Heart left ventricle (tissue), 16 donors: ENCODE measurements at regions not wholly inside any gene's neighbourhood (a gene's known extent, or its start where the extent isn't known, plus 50 kb on each side); places are given as distances from the start of the nearest gene placed in this dataset.

Source experiments
- ATAC-seq, 4 donors: fragments of 200-7000 bp; cut with Tn5 transposase; one replicate each; pipeline ENCODE4 v1.9.1; 2020 to 2022; ENCODE audit warnings: moderate library complexity in 4 of 4, mild to moderate bottlenecking in 3 of 4, moderate number of reproducible peaks in 1 of 4
- DNase-seq, 5 donors: peaks; one replicate each; pipeline ENCODE4 v3.0.0-alpha.2; 2020
- H3K27ac ChIP-seq, 12 donors: fragments of 200-600 bp; sonication (generic) in 4 of 12; one replicate each; pipeline versions ENCODE4 v1.5.0 to v1.8.0; 2016 to 2022; ENCODE audit warnings: mild to moderate bottlenecking in 2 of 12
- H3K27me3 ChIP-seq, 9 donors: fragments of 200-600 bp; sonication (generic) in 2 of 9; one replicate each; pipeline versions ENCODE4 v1.5.1 to v1.8.0; 2016 to 2022; ENCODE audit warnings: mild to moderate bottlenecking in 3 of 9
- H3K36me3 ChIP-seq, 9 donors: fragments of 200-600 bp; sonication (generic) in 2 of 9; one replicate each; pipeline versions ENCODE4 v1.5.0 to v1.8.0; 2018 to 2022; ENCODE audit warnings: mild to moderate bottlenecking in 2 of 9
- H3K4me1 ChIP-seq, 12 donors: fragments of 200-600 bp; sonication (generic) in 4 of 12; one replicate each; pipeline versions ENCODE4 v1.5.0 to v1.8.0; 2016 to 2022; ENCODE audit warnings: mild to moderate bottlenecking in 3 of 12
- H3K4me3 ChIP-seq, 12 donors: fragments of 200-600 bp; sonication (generic) in 4 of 12; one replicate each; pipeline versions ENCODE4 v1.5.0 to v1.8.0; 2017 to 2022; ENCODE audit warnings: mild to moderate bottlenecking in 9 of 12, moderate library complexity in 4 of 12
- H3K9me3 ChIP-seq, 12 donors: fragments of 200-600 bp; sonication (generic) in 4 of 12; one replicate each; pipeline versions ENCODE4 v1.5.0 to v1.8.0; 2016 to 2022; ENCODE audit warnings: mild to moderate bottlenecking in 1 of 12
- POLR2A ChIP-seq, 2 donors: fragments of 450-650 bp; IDR thresholded peaks; one replicate each; pipeline ENCODE4 v1.6.1; 2017; ENCODE audit warnings: antibody characterized with exemption in 2 of 2, mild to moderate bottlenecking in 2 of 2, moderate library complexity in 2 of 2
- WGBS, 4 donors: extraction: QIAGEN DNeasy Blood & Tissue Kit in 2 of 4; methylation state at CpG; one replicate each; pipeline versions ENCODE4 v1.1.5 to v1.1.7; 2013 to 2018; 5-methylcytosine and 5-hydroxymethylcytosine counted together
- intact Hi-C, 10 donors: fragments of 100-400 bp; cut with DNase I; formaldehyde crosslinking; loops; one replicate each; pipeline versions ENCODE4 v1.11.1 to v1.14.2; 2022
- TF ChIP-seq, protein P1 (sequence below), 12 donors: fragments of 200-600 bp; sonication (generic) in 4 of 12; IDR thresholded peaks; one replicate each; pipeline versions ENCODE4 v1.5.0 to v1.8.0; 2018 to 2022; ENCODE audit warnings: antibody characterized with exemption in 12 of 12, mild to moderate bottlenecking in 5 of 12
- donor health status: ischemic (EF 13 %, LVEDD 7.1; RV severe dilation, severe dysfunction).
- donor health status: healthy with polysubstance abuse.
- donor health status: DM: no; HTN: yes; CAD: no.
- donor health status: DM: no; HTN: no; CAD: no.
- donor health status: ischemic (EF 25% LVEDD 6.9; RV normal size, moderate dysfunction).
- donor health status: ischemic (EF 25% LVEDD 5.7; RV mildly dilated, moderate dysfunction).
- donor health status: healthy.
- donor health status: DM: yes; HTN: yes; CAD: no.
- donor health status: ischemic (EF 35%, LVEDD 5.7; RV mildly dilated, moderate dysfunction).
- donor health status: nonischemic (EF 11% LVEDD 7.7; RV severe dilation, severe dysfunction).
- donor health status: DM: yes; HTN: yes; CAD: no.
- donor health status: PGD.
- donor health status: ischemic (EF 29% LVEDD 5.4; RV normal size, mild dysfunction).
- donor health status: nonischemic (EF 23%, LVEDD 6.1; RV moderate dilation, normal function).

DNA sequence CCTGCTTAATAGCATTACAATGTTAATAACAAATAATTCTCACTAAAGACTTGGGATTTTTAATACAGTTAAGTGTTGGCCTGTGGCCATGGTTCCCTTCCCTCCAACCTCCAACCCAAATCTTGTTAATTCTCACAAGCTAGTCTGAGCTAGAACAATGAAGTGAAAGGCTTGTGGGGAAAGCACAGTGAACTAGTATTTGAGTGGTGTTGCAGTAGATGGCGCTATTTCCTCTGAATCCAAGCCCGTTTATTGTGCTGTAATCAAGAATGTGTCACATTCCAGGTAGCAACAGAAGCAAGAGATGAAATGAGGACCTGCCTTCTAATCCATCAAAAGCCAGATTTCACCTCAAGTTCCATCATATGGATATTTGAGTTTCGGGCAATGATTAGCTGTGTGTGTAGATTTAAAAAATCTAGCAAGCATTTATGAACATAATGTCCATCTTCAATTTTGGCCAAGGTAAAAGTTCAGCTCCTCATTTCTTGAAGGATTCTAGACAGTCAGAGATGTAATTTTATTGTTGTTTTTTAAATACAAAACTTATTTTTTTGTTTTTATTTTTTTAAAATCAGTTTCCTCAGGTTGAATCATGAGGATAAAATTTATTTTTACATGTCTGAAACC lies 160.7 kb downstream of the SQOR start:
- Histone ChIP-seq H3K4me3 (no peak overlapping the region), H3K27ac (no peak overlapping the region), H3K36me3 (no peaks in the 10 kb centered on the region), H3K27me3 (peaks cover 0 to 8% (median 0%) of the 10 kb centered on the region in 9 donors), H3K4me1 (no peaks in the 10 kb centered on the region), H3K9me3 (no peaks in the 10 kb centered on the region)
- no peak for TF ChIP-seq POLR2A (IDR thresholded peaks at IDR 0.05)
- TF ChIP-seq, protein P1, sequence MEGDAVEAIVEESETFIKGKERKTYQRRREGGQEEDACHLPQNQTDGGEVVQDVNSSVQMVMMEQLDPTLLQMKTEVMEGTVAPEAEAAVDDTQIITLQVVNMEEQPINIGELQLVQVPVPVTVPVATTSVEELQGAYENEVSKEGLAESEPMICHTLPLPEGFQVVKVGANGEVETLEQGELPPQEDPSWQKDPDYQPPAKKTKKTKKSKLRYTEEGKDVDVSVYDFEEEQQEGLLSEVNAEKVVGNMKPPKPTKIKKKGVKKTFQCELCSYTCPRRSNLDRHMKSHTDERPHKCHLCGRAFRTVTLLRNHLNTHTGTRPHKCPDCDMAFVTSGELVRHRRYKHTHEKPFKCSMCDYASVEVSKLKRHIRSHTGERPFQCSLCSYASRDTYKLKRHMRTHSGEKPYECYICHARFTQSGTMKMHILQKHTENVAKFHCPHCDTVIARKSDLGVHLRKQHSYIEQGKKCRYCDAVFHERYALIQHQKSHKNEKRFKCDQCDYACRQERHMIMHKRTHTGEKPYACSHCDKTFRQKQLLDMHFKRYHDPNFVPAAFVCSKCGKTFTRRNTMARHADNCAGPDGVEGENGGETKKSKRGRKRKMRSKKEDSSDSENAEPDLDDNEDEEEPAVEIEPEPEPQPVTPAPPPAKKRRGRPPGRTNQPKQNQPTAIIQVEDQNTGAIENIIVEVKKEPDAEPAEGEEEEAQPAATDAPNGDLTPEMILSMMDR (IDR thresholded peaks at IDR 0.05), result peak; percentile 41 to 76 (median 64)
- intact Hi-C loops, result loop anchor here in 9 of 10 donors (5.0 to 10.0 kb wide), 9 partner anchors 197 to 519 kb away; no protein-coding TSS in a partner anchor
- DNase-seq, result peak in 2 of 5 donors; percentile 12 to 20
- 11 to 21% (median 15%) methylated on average over 3 of the region's 3 CpGs for WGBS, 4 donors
- peak in 3 of 4 donors; percentile 59 to 71 (median 68) for ATAC-seq

DNA sequence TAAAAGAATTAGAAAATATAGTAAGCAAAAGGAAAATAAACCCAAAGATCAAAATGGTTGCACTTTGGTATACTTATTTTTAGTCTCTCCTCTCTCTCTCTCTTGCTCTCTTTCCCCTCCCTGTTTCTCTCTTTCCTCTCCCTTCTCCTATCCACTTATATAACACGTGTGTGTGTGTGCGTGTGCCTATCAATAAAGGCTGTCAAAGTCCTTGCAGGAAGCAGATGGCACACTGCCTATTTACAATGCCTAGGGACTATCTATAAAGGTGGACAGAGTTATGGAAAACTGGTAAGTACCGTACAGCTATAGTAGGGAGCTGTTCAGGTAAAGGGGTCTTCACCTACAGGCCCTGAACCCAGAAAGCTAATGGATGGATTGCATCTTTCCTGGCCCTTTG lies 161.6 kb downstream of the SQOR start:
- 74 to 87% (median 80%) methylated on average over 3 of the region's 3 CpGs for WGBS, 4 donors
- H3K27me3 ChIP-seq, result peaks cover 0 to 6% (median 0%) of the 10 kb centered on the region in 9 donors
- H3K27ac ChIP-seq, result no peak overlapping the region
- TF ChIP-seq, protein P1 (IDR thresholded peaks at IDR 0.05), result no peak
- TF ChIP-seq POLR2A (IDR thresholded peaks at IDR 0.05), result no peak
- intact Hi-C loops, result loop anchor here in 9 of 10 donors (5.0 to 10.0 kb wide), 9 partner anchors 196 to 518 kb away; no protein-coding TSS in a partner anchor
- no peaks in the 10 kb centered on the region for H3K9me3 ChIP-seq
- ATAC-seq (no peak), DNase-seq (no peak)
- H3K4me1 ChIP-seq, result no peaks in the 10 kb centered on the region
- no peaks in the 10 kb centered on the region for H3K36me3 ChIP-seq
- no peak overlapping the region for H3K4me3 ChIP-seq

DNA sequence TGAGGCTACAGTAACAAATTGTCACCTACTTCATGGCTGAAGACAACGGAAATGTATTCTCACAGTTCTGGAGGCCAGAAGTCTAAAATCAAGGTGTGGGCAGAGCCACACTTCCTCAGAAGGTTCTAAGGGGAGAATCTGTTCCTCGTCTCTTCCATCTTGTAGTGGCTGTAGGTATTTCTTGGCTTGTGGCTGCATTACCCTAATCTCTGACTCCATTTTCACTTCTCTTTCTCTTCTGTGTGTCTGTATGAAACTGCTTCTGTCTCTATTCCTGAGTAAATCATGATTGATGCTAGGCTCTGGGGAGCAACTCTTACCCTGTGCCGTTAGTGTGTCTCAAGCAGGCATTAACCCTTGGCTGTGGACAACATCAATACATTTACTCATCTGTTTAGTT lies 164.7 kb downstream of the SQOR start:
- intact Hi-C loops, result loop anchor here in 9 of 10 donors (5.0 to 10.0 kb wide), 9 partner anchors 193 to 515 kb away; no protein-coding TSS in a partner anchor
- H3K27me3 ChIP-seq, result peaks cover 0 to 4% (median 0%) of the 10 kb centered on the region in 9 donors
- WGBS, 4 donors, result 80 to 85% (median 83%) methylated on average over 3 of the region's 3 CpGs
- no peak for ATAC-seq
- TF ChIP-seq POLR2A (IDR thresholded peaks at IDR 0.05), result no peak
- TF ChIP-seq, protein P1 (IDR thresholded peaks at IDR 0.05), result no peak
- H3K27ac ChIP-seq, result no peak overlapping the region
- H3K4me1 ChIP-seq, result no peaks in the 10 kb centered on the region
- no peak for DNase-seq
- no peaks in the 10 kb centered on the region for H3K36me3 ChIP-seq
- no peak overlapping the region for H3K4me3 ChIP-seq
- no peaks in the 10 kb centered on the region for H3K9me3 ChIP-seq

DNA sequence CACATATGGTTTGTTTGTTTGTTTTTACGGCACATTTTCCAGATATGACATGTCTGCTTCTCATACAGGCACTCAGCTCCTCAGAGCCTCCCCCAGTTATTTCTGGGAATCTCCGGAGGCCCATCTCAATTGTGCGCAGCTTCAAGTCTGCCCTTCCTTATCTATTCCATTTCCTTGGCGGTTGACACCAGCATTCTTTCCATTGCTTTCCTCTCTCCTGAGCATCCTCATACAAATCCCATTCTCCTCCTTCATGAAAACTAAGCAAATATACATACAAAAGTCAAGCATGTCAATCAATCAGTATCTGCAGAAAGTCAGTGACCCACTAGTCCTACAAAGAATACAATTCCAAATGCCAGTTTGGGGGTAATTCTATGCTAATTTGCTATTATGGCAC lies 166.7 kb downstream of the SQOR start:
- ATAC-seq, result no peak
- TF ChIP-seq POLR2A (IDR thresholded peaks at IDR 0.05), result no peak
- TF ChIP-seq, protein P1 (IDR thresholded peaks at IDR 0.05), result no peak

More for the DNA sequence above, 166.7 kb downstream of the SQOR start:
- no peak for DNase-seq
- Histone ChIP-seq H3K4me1 (no peaks in the 10 kb centered on the region), H3K36me3 (no peaks in the 10 kb centered on the region), H3K27me3 (no peaks in the 10 kb centered on the region), H3K9me3 (no peaks in the 10 kb centered on the region), H3K27ac (no peak overlapping the region), H3K4me3 (no peak overlapping the region)
- intact Hi-C loops, result loop anchor here in 1 of 10 donors (10.0 kb wide), 1 partner anchor 273 kb away; no protein-coding TSS in a partner anchor
- WGBS, 4 donors, result 69 to 78% (median 73%) methylated on average over 4 of the region's 4 CpGs
